ENCODE measurements at regions not wholly inside any gene's neighbourhood (a gene's known extent, or its start where the extent isn't known, plus 50 kb on each side); places are given as distances from the start of the nearest gene placed in this dataset.

DNA sequence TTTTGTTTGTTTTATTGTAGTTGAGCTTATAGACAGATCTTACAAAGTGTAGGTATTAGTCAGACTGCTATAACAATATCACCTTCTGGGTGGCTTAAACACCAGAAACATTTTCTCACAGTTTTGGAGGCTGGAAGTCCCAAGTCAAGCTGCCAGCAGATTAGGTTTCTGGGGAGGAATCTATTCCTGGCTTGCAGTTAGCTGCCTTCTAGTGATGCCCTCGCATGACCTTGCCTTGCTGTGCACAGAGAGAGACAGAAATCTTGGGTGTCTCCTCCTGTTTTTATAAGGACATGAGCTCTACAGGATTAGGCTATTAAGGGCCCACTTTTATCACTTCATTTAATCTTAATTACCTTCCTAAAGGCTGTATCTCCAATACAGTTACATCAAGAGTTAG lies 1635.2 kb downstream of the FAM181B start:
- H3K4me3 ChIP-seq = no peak overlapping the region
- H3K27ac ChIP-seq = no peak overlapping the region
- TF ChIP-seq, protein P1, sequence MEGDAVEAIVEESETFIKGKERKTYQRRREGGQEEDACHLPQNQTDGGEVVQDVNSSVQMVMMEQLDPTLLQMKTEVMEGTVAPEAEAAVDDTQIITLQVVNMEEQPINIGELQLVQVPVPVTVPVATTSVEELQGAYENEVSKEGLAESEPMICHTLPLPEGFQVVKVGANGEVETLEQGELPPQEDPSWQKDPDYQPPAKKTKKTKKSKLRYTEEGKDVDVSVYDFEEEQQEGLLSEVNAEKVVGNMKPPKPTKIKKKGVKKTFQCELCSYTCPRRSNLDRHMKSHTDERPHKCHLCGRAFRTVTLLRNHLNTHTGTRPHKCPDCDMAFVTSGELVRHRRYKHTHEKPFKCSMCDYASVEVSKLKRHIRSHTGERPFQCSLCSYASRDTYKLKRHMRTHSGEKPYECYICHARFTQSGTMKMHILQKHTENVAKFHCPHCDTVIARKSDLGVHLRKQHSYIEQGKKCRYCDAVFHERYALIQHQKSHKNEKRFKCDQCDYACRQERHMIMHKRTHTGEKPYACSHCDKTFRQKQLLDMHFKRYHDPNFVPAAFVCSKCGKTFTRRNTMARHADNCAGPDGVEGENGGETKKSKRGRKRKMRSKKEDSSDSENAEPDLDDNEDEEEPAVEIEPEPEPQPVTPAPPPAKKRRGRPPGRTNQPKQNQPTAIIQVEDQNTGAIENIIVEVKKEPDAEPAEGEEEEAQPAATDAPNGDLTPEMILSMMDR (IDR thresholded peaks at IDR 0.05) = no peak
- DNase-seq (ENCODE audit: low spot score) = no peak

DNA sequence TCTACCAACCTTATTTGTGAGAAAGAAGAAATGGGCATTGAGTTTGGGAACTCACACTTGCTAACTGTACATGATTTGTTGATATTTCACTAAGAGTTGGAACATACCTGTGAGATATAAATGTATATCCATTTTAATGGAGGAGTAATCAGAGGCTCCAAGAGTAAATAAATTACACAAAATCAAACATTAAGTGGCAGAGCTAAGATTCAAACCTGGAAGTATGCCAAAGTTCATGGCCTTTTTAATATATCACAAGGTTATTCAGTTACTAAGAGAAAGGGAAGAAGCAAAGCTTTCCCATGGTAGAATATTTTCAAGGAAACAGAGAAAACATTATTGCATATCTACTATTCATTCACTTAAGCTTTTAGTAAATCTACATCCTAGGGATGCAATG lies 1641.1 kb downstream of the FAM181B start:
- TF ChIP-seq, protein P1 (IDR thresholded peaks at IDR 0.05) = no peak
- no peak for DNase-seq (ENCODE audit: low spot score)
- Histone ChIP-seq H3K27ac (no peak overlapping the region), H3K4me3 (no peak overlapping the region)

DNA sequence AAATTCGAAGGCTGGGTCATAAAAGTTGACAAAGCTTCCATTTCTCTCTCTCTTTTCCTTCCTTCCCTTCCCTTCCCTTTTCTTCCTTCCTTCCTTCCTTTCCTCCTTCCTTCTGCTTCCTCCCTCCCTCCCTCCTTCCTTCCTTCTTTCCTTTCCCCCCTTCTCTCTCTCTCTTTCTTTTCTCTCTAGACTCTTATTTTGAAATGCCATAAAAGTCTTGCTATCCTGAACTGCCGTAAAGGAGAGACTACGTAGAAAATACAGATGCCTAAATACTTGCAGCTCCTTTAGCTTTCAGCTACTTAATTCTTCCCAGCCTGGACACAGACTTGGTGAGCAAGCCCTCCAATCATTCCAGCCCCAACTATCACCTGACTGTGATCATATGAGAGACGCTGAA lies 1644.4 kb downstream of the FAM181B start:
- DNase-seq (ENCODE audit: low spot score) = no peak
- no peak overlapping the region for H3K27ac ChIP-seq
- TF ChIP-seq, protein P1 (IDR thresholded peaks at IDR 0.05) = no peak
- no peak overlapping the region for H3K4me3 ChIP-seq

DNA sequence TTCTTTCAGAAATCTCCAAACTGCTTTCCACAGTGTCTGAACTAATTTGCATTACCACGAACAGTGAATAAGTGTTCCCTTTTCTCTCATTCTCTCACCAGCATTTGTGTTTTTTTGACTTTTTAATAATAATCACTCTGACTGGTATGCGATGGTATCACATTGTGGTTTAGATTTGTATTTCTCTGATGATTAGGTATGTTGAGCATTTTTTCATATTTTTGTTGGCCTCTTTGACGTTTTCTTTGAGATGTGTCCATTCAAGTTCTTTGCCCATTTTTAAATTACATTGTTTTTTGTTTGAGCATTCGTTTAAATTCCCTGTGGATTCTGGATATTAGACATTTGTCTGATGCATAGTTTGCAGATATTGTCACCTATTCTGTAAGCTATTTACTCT lies 1639.6 kb upstream of the TENM4 start:
- DNase-seq (ENCODE audit: low spot score) = no peak
- Histone ChIP-seq H3K27ac (no peak overlapping the region), H3K4me3 (no peak overlapping the region)
- TF ChIP-seq, protein P1 (IDR thresholded peaks at IDR 0.05) = no peak

DNA sequence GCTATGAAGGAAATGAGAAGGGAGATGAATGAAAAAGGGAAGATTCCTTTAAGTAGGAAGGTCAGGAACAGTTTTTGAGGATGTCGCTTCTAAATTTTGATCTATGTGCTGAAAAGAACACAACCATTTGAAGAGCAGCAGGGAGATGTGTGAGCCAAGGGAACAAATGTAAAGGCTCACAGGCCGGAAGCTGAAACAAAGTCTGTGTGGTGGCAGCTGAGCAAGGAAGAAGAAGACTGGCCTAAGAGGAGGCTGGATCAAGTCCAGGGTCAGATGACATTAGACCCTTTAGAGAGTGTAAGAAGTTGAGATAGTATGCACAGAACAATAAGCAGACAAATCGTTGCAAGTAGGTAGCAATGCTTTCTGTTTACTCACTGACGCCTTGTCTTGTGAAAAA lies 1631.4 kb upstream of the TENM4 start:
- DNase-seq (ENCODE audit: low spot score) = no peak
- no peak overlapping the region for H3K27ac ChIP-seq
- TF ChIP-seq, protein P1 (IDR thresholded peaks at IDR 0.05) = no peak
- H3K4me3 ChIP-seq = no peak overlapping the region

DNA sequence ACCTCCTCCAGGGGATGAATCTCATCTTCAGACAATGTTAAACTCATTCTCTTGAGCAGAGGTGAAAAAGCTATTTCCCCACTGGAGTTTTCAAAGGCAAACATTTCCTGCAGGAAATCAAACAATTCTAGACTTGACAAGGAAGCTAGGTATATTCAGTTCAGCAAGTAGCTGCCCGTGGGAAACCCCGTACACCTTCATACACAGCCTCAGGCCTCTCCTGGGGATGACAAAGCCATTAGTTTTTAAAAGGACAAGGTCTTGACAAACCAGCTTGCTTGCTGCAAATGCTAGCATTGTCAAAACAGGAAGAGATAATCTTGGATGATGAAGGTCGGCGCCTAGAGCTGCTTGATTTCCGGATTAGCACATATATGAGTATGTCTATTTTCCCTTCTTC lies 1630.8 kb upstream of the TENM4 start:
- TF ChIP-seq, protein P1 (IDR thresholded peaks at IDR 0.05) = no peak
- Histone ChIP-seq H3K4me3 (no peak overlapping the region), H3K27ac (no peak overlapping the region)
- DNase-seq (ENCODE audit: low spot score) = no peak

DNA sequence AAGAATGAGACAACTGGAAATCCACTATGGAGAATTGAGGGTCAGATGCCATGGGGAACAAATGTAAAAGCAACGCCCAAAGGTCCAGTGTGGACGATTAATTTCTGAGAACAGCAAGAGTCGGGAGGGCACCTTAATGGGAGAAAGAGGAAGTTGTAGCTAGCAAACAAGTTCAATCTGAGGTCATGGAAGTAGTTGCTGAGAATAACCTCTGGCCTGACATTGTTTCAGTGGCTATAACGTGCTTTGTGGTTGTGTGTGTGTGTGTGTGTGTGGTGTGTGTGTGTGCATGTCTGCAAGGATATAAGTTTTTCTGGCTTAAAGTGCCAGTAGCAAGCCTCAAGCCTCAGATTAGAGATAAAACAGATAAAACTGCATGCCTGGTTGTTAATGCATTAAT lies 1630.1 kb upstream of the TENM4 start:
- H3K27ac ChIP-seq = no peak overlapping the region
- DNase-seq (ENCODE audit: low spot score) = no peak
- TF ChIP-seq, protein P1 (IDR thresholded peaks at IDR 0.05) = no peak
- H3K4me3 ChIP-seq = no peak overlapping the region

Measured in coronary artery (tissue), 2 donors.